ENCODE measurements at regions not wholly inside any gene's neighbourhood (a gene's known extent, or its start where the extent isn't known, plus 50 kb on each side); places are given as distances from the start of the nearest gene placed in this dataset.

DNA sequence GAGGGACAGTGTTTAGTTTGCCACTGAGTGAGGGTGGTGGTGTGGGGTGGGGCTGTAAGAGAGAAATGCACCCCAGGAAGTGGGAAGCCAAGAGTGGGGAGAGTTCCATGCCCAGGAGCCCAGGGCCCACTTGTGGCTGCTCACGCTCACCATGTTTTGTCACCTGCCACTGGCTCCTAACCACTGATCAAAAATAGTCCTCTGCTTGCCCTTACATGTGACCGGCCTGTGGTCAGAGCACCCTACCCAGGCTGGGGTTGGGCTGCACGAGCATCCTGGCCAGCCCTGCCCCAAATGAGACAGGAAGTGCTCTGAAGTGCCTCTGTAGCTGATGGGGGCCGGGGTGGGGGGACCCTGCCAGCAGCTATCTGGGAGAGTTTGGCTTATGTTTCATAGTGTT, 216.3 kb downstream of the RPLP1 start:
- H3K9ac ChIP-seq (ENCODE audit: low read length), result peak overlapping the region; percentile 51

DNA sequence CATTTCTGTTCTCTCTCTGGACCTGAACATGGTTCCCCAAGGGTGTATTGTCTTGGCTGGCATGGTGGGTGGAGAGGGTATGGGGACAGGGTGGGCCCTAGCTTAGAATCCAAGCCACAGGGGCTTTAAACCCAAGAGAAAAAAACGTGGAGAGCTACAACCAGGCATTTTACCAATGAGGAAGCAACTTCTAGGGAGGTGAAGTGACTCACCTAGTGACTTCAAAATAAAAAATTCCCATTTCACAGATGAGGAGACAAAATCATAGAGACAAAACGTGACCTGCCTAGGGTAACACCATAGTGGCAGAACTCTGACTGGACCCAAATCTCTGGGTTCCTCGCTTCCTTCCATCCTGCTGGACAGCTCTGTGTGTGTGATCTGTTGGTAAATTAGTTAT, 216.8 kb downstream of the RPLP1 start:
- peak overlapping the region; percentile 76 for H2AFZ ChIP-seq (ENCODE audit: low read length)
- peak overlapping the region; percentile 51 for H3K9ac ChIP-seq (ENCODE audit: low read length)
- H3F3A ChIP-seq (ENCODE audit: insufficient read depth, low read length), result peaks cover 29% of the 10 kb centered on the region
- peaks cover 43% of the 10 kb centered on the region for H3K4me1 ChIP-seq (ENCODE audit: low read length)
- DNase-seq, result no peak
- H3K79me2 ChIP-seq (ENCODE audit: low read length), result no peaks in the 10 kb centered on the region
- no peaks in the 10 kb centered on the region for H4K20me1 ChIP-seq (ENCODE audit: insufficient read depth, low read length)
- H3K27me3 ChIP-seq (replicated peaks; ENCODE audit: insufficient read depth, low read length), result no peaks in the 10 kb centered on the region
- H3K4me3 ChIP-seq (ENCODE audit: low read length), result no peak overlapping the region
- peak overlapping the region; percentile 33 for H3K4me2 ChIP-seq (ENCODE audit: low read depth, low read length)
- H3K9me3 ChIP-seq (replicated peaks; ENCODE audit: insufficient read depth, low read length), result no peaks in the 10 kb centered on the region
- TF ChIP-seq, protein P1, sequence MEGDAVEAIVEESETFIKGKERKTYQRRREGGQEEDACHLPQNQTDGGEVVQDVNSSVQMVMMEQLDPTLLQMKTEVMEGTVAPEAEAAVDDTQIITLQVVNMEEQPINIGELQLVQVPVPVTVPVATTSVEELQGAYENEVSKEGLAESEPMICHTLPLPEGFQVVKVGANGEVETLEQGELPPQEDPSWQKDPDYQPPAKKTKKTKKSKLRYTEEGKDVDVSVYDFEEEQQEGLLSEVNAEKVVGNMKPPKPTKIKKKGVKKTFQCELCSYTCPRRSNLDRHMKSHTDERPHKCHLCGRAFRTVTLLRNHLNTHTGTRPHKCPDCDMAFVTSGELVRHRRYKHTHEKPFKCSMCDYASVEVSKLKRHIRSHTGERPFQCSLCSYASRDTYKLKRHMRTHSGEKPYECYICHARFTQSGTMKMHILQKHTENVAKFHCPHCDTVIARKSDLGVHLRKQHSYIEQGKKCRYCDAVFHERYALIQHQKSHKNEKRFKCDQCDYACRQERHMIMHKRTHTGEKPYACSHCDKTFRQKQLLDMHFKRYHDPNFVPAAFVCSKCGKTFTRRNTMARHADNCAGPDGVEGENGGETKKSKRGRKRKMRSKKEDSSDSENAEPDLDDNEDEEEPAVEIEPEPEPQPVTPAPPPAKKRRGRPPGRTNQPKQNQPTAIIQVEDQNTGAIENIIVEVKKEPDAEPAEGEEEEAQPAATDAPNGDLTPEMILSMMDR (IDR thresholded peaks at IDR 0.05; ENCODE audit: low read length), result no peak
- TF ChIP-seq EZH2 (optimal IDR thresholded peaks at IDR 0.05; ENCODE audit: low read depth, low read length), result no peak
- TF ChIP-seq EZH2phosphoT487 (IDR thresholded peaks at IDR 0.05; ENCODE audit: low read length), result no peak
- H3K27ac ChIP-seq (ENCODE audit: low read length), result peak overlapping the region; percentile 87
- no peaks in the 10 kb centered on the region for H3K36me3 ChIP-seq (replicated peaks; ENCODE audit: insufficient read depth, low read length)
- H3K9me2 ChIP-seq (replicated peaks; ENCODE audit: insufficient read depth, low read length), result no peaks in the 10 kb centered on the region

More for the DNA sequence above, 216.3 kb downstream of the RPLP1 start:
- peak; percentile 91 for DNase-seq
- Histone ChIP-seq H3K4me1 (ENCODE audit: low read length) (peaks cover 43% of the 10 kb centered on the region), H3K79me2 (ENCODE audit: low read length) (no peaks in the 10 kb centered on the region), H3K4me3 (ENCODE audit: low read length) (no peak overlapping the region), H3K9me2 (replicated peaks; ENCODE audit: insufficient read depth, low read length) (no peaks in the 10 kb centered on the region), H3K4me2 (ENCODE audit: low read depth, low read length) (peak overlapping the region; percentile 33), H3K27me3 (replicated peaks; ENCODE audit: insufficient read depth, low read length) (no peaks in the 10 kb centered on the region), H3K27ac (ENCODE audit: low read length) (peak overlapping the region; percentile 87), H3K9me3 (replicated peaks; ENCODE audit: insufficient read depth, low read length) (no peaks in the 10 kb centered on the region), H3F3A (ENCODE audit: insufficient read depth, low read length) (peaks cover 29% of the 10 kb centered on the region), H4K20me1 (ENCODE audit: insufficient read depth, low read length) (no peaks in the 10 kb centered on the region), H2AFZ (ENCODE audit: low read length) (peak overlapping the region; percentile 76), H3K36me3 (replicated peaks; ENCODE audit: insufficient read depth, low read length) (no peaks in the 10 kb centered on the region)
- TF ChIP-seq, protein P1 (IDR thresholded peaks at IDR 0.05; ENCODE audit: low read length), result no peak
- TF ChIP-seq EZH2 (optimal IDR thresholded peaks at IDR 0.05; ENCODE audit: low read depth, low read length) (no peak), EZH2phosphoT487 (IDR thresholded peaks at IDR 0.05; ENCODE audit: low read length) (no peak)

DNA sequence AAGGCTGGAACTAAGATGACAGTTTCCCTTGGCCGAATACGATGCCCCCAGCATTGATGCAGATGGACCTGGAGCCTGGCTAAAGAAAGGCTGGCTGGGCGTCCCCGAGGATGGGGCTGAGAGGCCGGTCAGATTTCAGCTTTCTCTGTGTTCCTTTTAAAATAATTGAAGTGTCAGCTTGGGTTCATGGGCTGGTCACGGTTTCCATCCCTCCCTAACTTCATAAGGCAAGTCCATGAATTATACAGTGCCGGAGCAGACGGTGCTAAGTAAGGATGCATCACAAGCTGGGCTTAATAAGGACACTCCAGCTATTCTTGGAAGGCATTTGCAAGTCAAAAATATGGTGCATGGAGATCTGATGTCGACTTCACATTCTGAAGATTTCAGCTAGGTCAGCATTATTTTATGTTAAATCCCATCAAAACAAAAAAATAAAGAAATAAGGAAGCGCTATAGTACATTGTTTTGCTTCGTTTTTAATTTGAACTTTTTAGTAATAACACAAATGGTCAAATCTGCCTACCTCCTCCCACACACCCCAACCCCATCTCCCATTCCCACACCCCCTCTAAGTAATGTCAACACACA, 220.8 kb downstream of the RPLP1 start:
- H3K9ac ChIP-seq (ENCODE audit: low read length), result no peak overlapping the region
- peaks cover 21% of the 10 kb centered on the region for H3K4me1 ChIP-seq (ENCODE audit: low read length)
- H3K9me3 ChIP-seq (replicated peaks; ENCODE audit: insufficient read depth, low read length), result no peaks in the 10 kb centered on the region
- TF ChIP-seq EZH2 (optimal IDR thresholded peaks at IDR 0.05; ENCODE audit: low read depth, low read length) (no peak), EZH2phosphoT487 (IDR thresholded peaks at IDR 0.05; ENCODE audit: low read length) (no peak)
- TF ChIP-seq, protein P1 (IDR thresholded peaks at IDR 0.05; ENCODE audit: low read length), result no peak
- no peaks in the 10 kb centered on the region for H3K27me3 ChIP-seq (replicated peaks; ENCODE audit: insufficient read depth, low read length)
- no peaks in the 10 kb centered on the region for H3K9me2 ChIP-seq (replicated peaks; ENCODE audit: insufficient read depth, low read length)
- H2AFZ ChIP-seq (ENCODE audit: low read length), result no peak overlapping the region
- no peaks in the 10 kb centered on the region for H3K79me2 ChIP-seq (ENCODE audit: low read length)
- no peaks in the 10 kb centered on the region for H4K20me1 ChIP-seq (ENCODE audit: insufficient read depth, low read length)
- no peak overlapping the region for H3K27ac ChIP-seq (ENCODE audit: low read length)
- no peak overlapping the region for H3K4me2 ChIP-seq (ENCODE audit: low read depth, low read length)
- no peak overlapping the region for H3K4me3 ChIP-seq (ENCODE audit: low read length)
- DNase-seq, result no peak
- H3K36me3 ChIP-seq (replicated peaks; ENCODE audit: insufficient read depth, low read length), result no peaks in the 10 kb centered on the region
- peaks cover 10% of the 10 kb centered on the region for H3F3A ChIP-seq (ENCODE audit: insufficient read depth, low read length)

Measured in MM.1S (cell line).